ENCODE measurements at regions not wholly inside any gene's neighbourhood (a gene's known extent, or its start where the extent isn't known, plus 50 kb on each side); places are given as distances from the start of the nearest gene placed in this dataset.
"Not testable (repeated sequence)": the region's sequence is repeated elsewhere in the genome, so short reads cannot be mapped to it uniquely, and the experiment has no call there.

GRCh38 chr12:131210506-131211339 lies 257.0 kb downstream of the ADGRD1 start:
- no peak for DNase-seq (ENCODE audit: low spot score)
- no peak for TF ChIP-seq CTCF (IDR thresholded peaks at IDR 0.05; ENCODE audit: extremely low read depth, missing control alignments)

- no peak for DNase-seq (ENCODE audit: low spot score)
- TF ChIP-seq CTCF (IDR thresholded peaks at IDR 0.05; ENCODE audit: extremely low read depth, missing control alignments): no peak
Observed at GRCh38 chr12:131211340-131211938, 257.7 kb downstream of the ADGRD1 start.

- TF ChIP-seq CTCF (IDR thresholded peaks at IDR 0.05; ENCODE audit: extremely low read depth, missing control alignments): no peak
- no peak for DNase-seq (ENCODE audit: low spot score)
Observed at GRCh38 chr12:131213896-131214442, 260.3 kb downstream of the ADGRD1 start.

GRCh38 chr12:131214936-131215335 lies 261.2 kb downstream of the ADGRD1 start:
- DNase-seq (ENCODE audit: low spot score): not testable (repeated sequence)

- DNase-seq (ENCODE audit: low spot score): not testable (repeated sequence)
Observed at GRCh38 chr12:131216587-131216986, 262.9 kb downstream of the ADGRD1 start.

GRCh38 chr12:131217024-131217586 lies 263.4 kb downstream of the ADGRD1 start:
- no peak for TF ChIP-seq CTCF (IDR thresholded peaks at IDR 0.05; ENCODE audit: extremely low read depth, missing control alignments)
- no peak for DNase-seq (ENCODE audit: low spot score)

- peak; percentile 27 for DNase-seq (ENCODE audit: low spot score)
Observed at GRCh38 chr12:131218026-131218922, 264.6 kb downstream of the ADGRD1 start.

More at GRCh38 chr12:131218026-131218922, 264.6 kb downstream of the ADGRD1 start:
- no peak for TF ChIP-seq CTCF (IDR thresholded peaks at IDR 0.05; ENCODE audit: extremely low read depth, missing control alignments)

All from GM20000 (cell line).